ENCODE measurements at regions not wholly inside any gene's neighbourhood (a gene's known extent, or its start where the extent isn't known, plus 50 kb on each side); places are given as distances from the start of the nearest gene placed in this dataset.

DNA sequence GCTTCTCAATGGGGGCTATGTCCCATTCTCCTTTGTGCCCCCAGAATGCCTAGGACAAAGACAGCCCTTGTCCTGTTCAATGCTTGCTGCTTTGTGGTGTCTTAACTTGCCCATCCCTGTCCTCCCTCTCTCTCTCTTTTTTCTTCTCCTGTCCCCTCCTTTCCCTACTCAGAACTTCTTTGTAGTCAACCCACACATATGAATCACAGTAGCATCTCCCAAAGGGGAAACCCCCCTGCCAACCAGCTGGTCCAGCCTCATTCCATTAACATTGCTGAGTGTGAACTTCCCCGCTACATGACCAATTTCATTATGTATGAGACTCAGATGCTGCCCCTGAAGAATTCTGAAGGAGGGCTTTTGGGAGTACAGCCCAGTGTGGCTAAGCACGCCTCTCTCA, 408.3 kb downstream of the ENC1 start:
- TF ChIP-seq POLR2A (IDR thresholded peaks at IDR 0.05) (no peak), CTCF (IDR thresholded peaks at IDR 0.05) (no peak)
- intact Hi-C loops (cut with DNase I), result no loop called here
- H3K27me3 ChIP-seq, result no peaks in the 10 kb centered on the region
- H3K4me1 ChIP-seq, result no peaks in the 10 kb centered on the region
- H3K27ac ChIP-seq, result no peak overlapping the region
- no peaks in the 10 kb centered on the region for H3K36me3 ChIP-seq
- WGBS, 4 donors, result 87 to 94% (median 90%) methylated on average over 2 of the region's 2 CpGs
- no peaks in the 10 kb centered on the region for H3K9me3 ChIP-seq
- H3K4me3 ChIP-seq, result no peak overlapping the region
- no peak for DNase-seq
- peak in 1 of 4 donors; percentile 54 for ATAC-seq

- 82 to 84% (median 84%) methylated on average over 5 of the region's 5 CpGs for WGBS, 4 donors
- H3K27me3 ChIP-seq, result no peaks in the 10 kb centered on the region
- DNase-seq (no peak), ATAC-seq (no peak)
- H3K36me3 ChIP-seq, result no peaks in the 10 kb centered on the region
- intact Hi-C loops (cut with DNase I), result no loop called here
- no peaks in the 10 kb centered on the region for H3K4me1 ChIP-seq
- H3K4me3 ChIP-seq, result no peak overlapping the region
- H3K9me3 ChIP-seq, result no peaks in the 10 kb centered on the region
- H3K27ac ChIP-seq, result no peak overlapping the region
- TF ChIP-seq POLR2A (IDR thresholded peaks at IDR 0.05), result no peak
These were observed 408.8 kb downstream of the ENC1 start for GRCh38 chr5:74231697-74232096.

GRCh38 chr5:74226716-74227485, 413.6 kb downstream of the ENC1 start:
- intact Hi-C loops (cut with DNase I), result no loop called here

DNA sequence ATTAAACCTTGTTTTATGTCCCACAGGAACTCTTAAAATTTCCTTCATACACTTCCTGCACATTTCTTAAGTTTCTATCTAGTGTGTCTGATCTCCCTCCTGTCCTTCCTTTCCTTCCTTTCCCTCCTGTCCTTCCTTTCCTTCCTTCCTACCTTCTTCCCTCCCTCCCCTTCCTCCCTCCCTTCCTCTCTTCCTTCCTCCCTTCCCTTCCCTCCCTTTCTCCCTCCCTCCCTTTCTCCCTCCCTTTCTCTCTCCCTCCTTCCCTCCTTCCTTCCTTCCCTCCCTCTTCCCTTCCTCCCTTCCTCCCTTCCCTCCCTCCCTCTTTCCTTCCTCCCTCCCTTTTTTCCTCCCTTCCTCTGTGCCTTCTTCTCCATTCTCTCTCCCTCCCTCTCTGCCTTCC, 414.9 kb downstream of the ENC1 start:
- Histone ChIP-seq H3K36me3 (no peaks in the 10 kb centered on the region), H3K27me3 (no peaks in the 10 kb centered on the region), H3K4me3 (no peak overlapping the region), H3K4me1 (no peaks in the 10 kb centered on the region), H3K27ac (no peak overlapping the region), H3K9me3 (peaks cover 0 to 6% (median 0%) of the 10 kb centered on the region in 12 donors)
- DNase-seq (no peak), ATAC-seq (no peak)
- TF ChIP-seq CTCF (IDR thresholded peaks at IDR 0.05), result no peak
- TF ChIP-seq POLR2A (IDR thresholded peaks at IDR 0.05), result no peak
- intact Hi-C loops (cut with DNase I), result no loop called here

More at GRCh38 chr5:74226716-74227485, 413.6 kb downstream of the ENC1 start:
- no peak for DNase-seq
- no peaks in the 10 kb centered on the region for H3K36me3 ChIP-seq
- no peak overlapping the region for H3K4me3 ChIP-seq
- TF ChIP-seq CTCF (IDR thresholded peaks at IDR 0.05) (no peak), POLR2A (IDR thresholded peaks at IDR 0.05) (no peak)
- H3K9me3 ChIP-seq, result peaks cover 0 to 6% (median 0%) of the 10 kb centered on the region in 12 donors
- no peaks in the 10 kb centered on the region for H3K27me3 ChIP-seq
- WGBS, 4 donors, result 63 to 80% (median 71%) methylated on average over 4 of the region's 4 CpGs
- no peaks in the 10 kb centered on the region for H3K4me1 ChIP-seq
- H3K27ac ChIP-seq, result no peak overlapping the region
- no peak for ATAC-seq

GRCh38 chr5:74224331-74224730, 416.2 kb downstream of the ENC1 start:
- H3K9me3 ChIP-seq, result peaks cover 0 to 13% (median 0%) of the 10 kb centered on the region in 12 donors
- ATAC-seq (no peak), DNase-seq (no peak)
- H3K36me3 ChIP-seq, result no peaks in the 10 kb centered on the region
- no peak overlapping the region for H3K27ac ChIP-seq
- no peaks in the 10 kb centered on the region for H3K4me1 ChIP-seq
- H3K4me3 ChIP-seq, result no peak overlapping the region
- intact Hi-C loops (cut with DNase I), result no loop called here
- TF ChIP-seq POLR2A (IDR thresholded peaks at IDR 0.05), result no peak
- TF ChIP-seq CTCF (IDR thresholded peaks at IDR 0.05), result no peak
- H3K27me3 ChIP-seq, result no peaks in the 10 kb centered on the region
